Progenitor cell of endocrine pancreas (in vitro differentiated cells): ENCODE measurements at regions not wholly inside any gene's neighbourhood (a gene's known extent, or its start where the extent isn't known, plus 50 kb on each side); places are given as distances from the start of the nearest gene placed in this dataset.

ENCODE experiments used
- DNase-seq: peaks from one replicate; pipeline ENCODE4 v3.0.0; 2021; ENCODE audit warnings: low spot score; ENCODE audit not compliant: unreplicated experiment
- H3K27ac Mint-ChIP-seq: 2 replicates; pipeline ENCODE4 v1.8.0; 2021; ENCODE audit warnings: mild to moderate bottlenecking, moderate library complexity, mixed read lengths
- H3K27me3 Mint-ChIP-seq: 2 replicates; pipeline ENCODE4 v1.8.0; 2021; ENCODE audit warnings: mixed read lengths
- H3K36me3 Mint-ChIP-seq: 2 replicates; pipeline ENCODE4 v1.8.0; 2022; ENCODE audit warnings: mixed read lengths; ENCODE audit not compliant: insufficient read depth
- H3K4me1 Mint-ChIP-seq: 2 replicates; pipeline ENCODE4 v1.8.0; 2021; ENCODE audit warnings: low read depth, mixed read lengths
- H3K4me3 Mint-ChIP-seq: 2 replicates; pipeline ENCODE4 v1.8.0; 2021; ENCODE audit warnings: low read depth, mild to moderate bottlenecking, moderate library complexity, mixed read lengths
- H3K9me3 Mint-ChIP-seq: 2 replicates; pipeline ENCODE4 v1.8.0; 2021; ENCODE audit warnings: low read depth, mixed read lengths
- TF ChIP-seq, protein P1 (sequence below): fragments of 200-600 bp; sonication (generic); IDR thresholded peaks from one replicate; pipeline ENCODE4 v1.5.0; 2021; ENCODE audit warnings: antibody characterized with exemption, mild to moderate bottlenecking; ENCODE audit not compliant: unreplicated experiment

DNA sequence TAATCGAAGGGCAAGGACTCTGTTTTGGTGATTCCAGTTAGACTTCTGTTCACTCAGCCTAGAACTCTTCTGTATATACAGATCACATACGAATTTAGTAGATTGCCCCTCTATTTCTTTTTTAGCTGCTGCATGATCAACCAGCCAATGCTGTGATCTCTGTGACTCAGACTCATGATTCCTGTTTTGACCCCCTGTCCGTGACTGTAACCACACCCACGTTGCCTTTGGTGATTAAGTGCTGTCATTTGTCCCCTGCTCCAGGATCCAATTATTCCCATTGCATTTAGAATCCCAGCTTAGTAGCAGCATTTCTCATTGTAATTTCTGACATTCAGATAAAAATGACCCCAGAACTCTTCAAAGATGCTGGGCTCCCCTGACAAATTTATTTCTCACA lies 545.7 kb downstream of the NPIPA7 start:
- no peak for DNase-seq
- no peaks in the 10 kb centered on the region for H3K36me3 Mint-ChIP-seq
- no peaks in the 10 kb centered on the region for H3K4me1 Mint-ChIP-seq
- H3K9me3 Mint-ChIP-seq: no peaks in the 10 kb centered on the region
- peaks cover 12% of the 10 kb centered on the region for H3K27me3 Mint-ChIP-seq
- no peak overlapping the region for H3K27ac Mint-ChIP-seq
- H3K4me3 Mint-ChIP-seq: no peak overlapping the region
- TF ChIP-seq, protein P1, sequence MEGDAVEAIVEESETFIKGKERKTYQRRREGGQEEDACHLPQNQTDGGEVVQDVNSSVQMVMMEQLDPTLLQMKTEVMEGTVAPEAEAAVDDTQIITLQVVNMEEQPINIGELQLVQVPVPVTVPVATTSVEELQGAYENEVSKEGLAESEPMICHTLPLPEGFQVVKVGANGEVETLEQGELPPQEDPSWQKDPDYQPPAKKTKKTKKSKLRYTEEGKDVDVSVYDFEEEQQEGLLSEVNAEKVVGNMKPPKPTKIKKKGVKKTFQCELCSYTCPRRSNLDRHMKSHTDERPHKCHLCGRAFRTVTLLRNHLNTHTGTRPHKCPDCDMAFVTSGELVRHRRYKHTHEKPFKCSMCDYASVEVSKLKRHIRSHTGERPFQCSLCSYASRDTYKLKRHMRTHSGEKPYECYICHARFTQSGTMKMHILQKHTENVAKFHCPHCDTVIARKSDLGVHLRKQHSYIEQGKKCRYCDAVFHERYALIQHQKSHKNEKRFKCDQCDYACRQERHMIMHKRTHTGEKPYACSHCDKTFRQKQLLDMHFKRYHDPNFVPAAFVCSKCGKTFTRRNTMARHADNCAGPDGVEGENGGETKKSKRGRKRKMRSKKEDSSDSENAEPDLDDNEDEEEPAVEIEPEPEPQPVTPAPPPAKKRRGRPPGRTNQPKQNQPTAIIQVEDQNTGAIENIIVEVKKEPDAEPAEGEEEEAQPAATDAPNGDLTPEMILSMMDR: no peak

DNA sequence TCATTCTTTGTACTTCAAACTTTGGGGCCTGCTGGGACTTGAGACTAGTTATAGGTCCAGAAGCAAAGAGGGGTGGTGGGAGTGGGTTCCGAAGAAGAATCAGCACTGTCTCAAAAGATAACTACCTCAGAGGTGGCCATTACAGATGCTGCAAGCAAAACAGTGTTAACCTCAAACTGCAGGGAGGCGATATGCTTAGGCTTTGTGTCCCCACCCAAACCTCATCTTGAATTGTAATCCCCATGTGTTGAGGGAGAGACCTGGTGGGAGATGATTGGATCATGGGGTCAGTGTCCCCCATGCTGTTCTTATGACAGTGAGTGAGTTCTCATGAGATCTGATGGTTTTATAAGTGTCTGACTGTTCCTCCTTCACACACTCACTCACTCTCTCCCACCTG lies 545.3 kb downstream of the XYLT1 start:
- Mint-ChIP-seq H3K27me3 (peaks cover 12% of the 10 kb centered on the region), H3K4me3 (no peak overlapping the region), H3K4me1 (no peaks in the 10 kb centered on the region), H3K9me3 (no peaks in the 10 kb centered on the region), H3K27ac (no peak overlapping the region), H3K36me3 (no peaks in the 10 kb centered on the region)
- TF ChIP-seq, protein P1: no peak
- no peak for DNase-seq

DNA sequence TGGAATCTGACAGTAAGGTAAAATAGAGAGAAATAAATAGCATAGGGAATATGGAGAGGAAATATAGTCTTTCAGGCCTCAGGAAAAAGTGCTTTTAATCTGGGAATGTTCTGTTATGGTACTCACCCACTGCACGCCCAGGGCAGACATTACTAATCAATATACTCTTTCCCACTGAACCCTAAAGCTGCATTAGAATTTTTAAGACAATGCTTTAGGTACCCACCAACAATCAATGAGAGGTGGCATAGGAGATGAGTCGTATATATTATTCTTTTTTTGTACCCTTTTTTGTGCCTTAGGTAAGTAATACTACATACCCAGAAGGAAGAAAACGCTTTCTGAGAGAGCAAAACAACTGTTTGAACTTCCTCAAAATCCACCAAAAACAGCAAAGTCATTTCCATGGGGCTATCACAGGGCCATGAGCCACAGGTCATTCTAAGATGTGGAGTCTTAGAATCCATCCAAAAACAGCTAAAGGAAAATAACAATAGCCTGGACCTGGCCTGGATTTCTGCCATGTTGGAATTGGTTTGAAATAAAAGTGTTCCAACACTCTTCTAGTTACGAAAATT lies 542.1 kb downstream of the XYLT1 start:
- H3K27me3 Mint-ChIP-seq: peaks cover 9% of the 10 kb centered on the region

DNA sequence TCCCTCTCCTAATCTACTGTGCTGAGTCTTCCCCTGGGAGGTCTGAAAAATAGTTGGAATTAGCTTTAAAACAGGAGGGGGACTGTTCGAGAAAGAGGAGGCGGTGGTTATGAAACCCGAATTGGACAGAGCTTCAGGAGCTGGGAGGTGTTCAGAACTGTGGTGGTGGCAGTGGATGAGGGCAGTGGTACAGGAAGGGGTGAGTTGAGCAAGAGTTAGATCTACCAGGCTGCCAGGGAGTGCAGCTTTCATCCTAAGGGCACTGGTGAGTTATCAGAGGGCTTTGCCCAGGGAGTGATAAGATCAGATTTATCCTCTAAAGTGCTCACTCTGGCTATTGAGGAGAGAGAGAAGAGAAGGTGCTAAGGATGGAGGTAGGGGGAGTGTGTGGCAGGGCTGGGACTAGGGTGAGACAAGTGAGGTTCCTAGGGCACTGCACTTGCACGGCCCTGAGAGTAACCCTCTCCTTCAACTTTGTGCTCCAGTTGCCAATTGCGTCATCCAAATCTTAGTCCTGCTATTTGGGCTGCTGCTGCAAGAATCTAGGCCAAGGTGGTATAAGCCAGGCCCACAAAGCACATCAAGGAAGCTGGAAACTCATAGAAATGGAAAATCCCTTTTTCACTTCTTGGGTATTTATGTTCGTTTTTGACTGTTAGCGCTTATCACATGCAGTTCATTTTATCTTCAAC lies 540.3 kb downstream of the XYLT1 start:
- Mint-ChIP-seq H3K27me3 (no peaks in the 10 kb centered on the region), H3K4me1 (no peaks in the 10 kb centered on the region), H3K9me3 (no peaks in the 10 kb centered on the region), H3K36me3 (no peaks in the 10 kb centered on the region), H3K27ac (no peak overlapping the region), H3K4me3 (no peak overlapping the region)
- no peak for DNase-seq
- TF ChIP-seq, protein P1: no peak

More for the DNA sequence above, 542.1 kb downstream of the XYLT1 start:
- DNase-seq: no peak
- Mint-ChIP-seq H3K36me3 (no peaks in the 10 kb centered on the region), H3K27ac (no peak overlapping the region), H3K9me3 (no peaks in the 10 kb centered on the region), H3K4me1 (no peaks in the 10 kb centered on the region), H3K4me3 (no peak overlapping the region)
- TF ChIP-seq, protein P1: no peak

DNA sequence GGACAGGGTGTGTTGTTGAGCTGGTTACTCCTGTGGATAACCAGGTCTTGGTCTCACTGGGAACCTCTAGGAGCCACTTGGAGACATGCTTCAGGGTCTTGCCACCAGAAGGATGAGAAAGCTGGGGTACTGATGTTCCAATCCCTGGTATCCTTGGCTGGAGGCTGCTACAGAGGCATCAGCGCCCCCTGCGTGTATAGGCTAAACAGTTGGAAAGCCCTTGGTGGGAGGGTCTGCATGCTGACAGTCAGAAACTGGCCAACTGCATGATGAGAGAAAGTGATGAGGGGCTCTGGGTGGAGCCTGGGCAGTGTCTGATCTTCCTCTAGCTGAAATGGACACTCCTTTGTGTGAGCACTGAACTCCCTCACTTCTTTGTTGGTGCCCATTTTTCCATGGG lies 536.9 kb downstream of the XYLT1 start:
- TF ChIP-seq, protein P1: no peak
- H3K27ac Mint-ChIP-seq: no peak overlapping the region
- no peaks in the 10 kb centered on the region for H3K36me3 Mint-ChIP-seq

More for the DNA sequence above, 536.9 kb downstream of the XYLT1 start:
- Mint-ChIP-seq H3K9me3 (no peaks in the 10 kb centered on the region), H3K27me3 (peaks cover 6% of the 10 kb centered on the region), H3K4me1 (peaks cover 10% of the 10 kb centered on the region), H3K4me3 (no peak overlapping the region)
- DNase-seq: no peak
